Mesothelial cell of epicardium (in vitro differentiated cells): ENCODE measurements at regions not wholly inside any gene's neighbourhood (a gene's known extent, or its start where the extent isn't known, plus 50 kb on each side); places are given as distances from the start of the nearest gene placed in this dataset.
A peak's percentile ranks its signal among the peaks of the same experiment; 100 is the strongest.
"Not testable (repeated sequence)": the region's sequence is repeated elsewhere in the genome, so short reads cannot be mapped to it uniquely, and the experiment has no call there.

ENCODE experiments used
- DNase-seq, 2 experiments: peaks; one replicate each; pipeline ENCODE4 v3.0.0; 2021; ENCODE audit warnings: low spot score in 2 of 2; ENCODE audit not compliant: unreplicated experiment in 2 of 2
- H3K27ac Mint-ChIP-seq: 2 replicates; pipeline ENCODE4 v1.8.0; 2021; ENCODE audit warnings: mixed read lengths
- H3K27me3 Mint-ChIP-seq: 2 replicates; pipeline ENCODE4 v1.8.0; 2021; ENCODE audit warnings: low read depth, mixed read lengths
- H3K36me3 Mint-ChIP-seq: 2 replicates; pipeline ENCODE4 v1.8.0; 2021; ENCODE audit warnings: mixed read lengths
- H3K4me1 Mint-ChIP-seq: 2 replicates; pipeline ENCODE4 v1.8.0; 2021; ENCODE audit warnings: mixed read lengths
- H3K4me3 Mint-ChIP-seq: 2 replicates; pipeline ENCODE4 v1.8.0; 2021; ENCODE audit warnings: mild to moderate bottlenecking, moderate library complexity, mixed read lengths
- H3K9me3 Mint-ChIP-seq: 2 replicates; pipeline ENCODE4 v1.8.0; 2021; ENCODE audit warnings: mixed read lengths
- CTCF ChIP-seq: fragments of 200-600 bp; sonication (generic); IDR thresholded peaks from one replicate; pipeline ENCODE4 v1.5.0; 2021; ENCODE audit warnings: antibody characterized with exemption; ENCODE audit not compliant: unreplicated experiment

GRCh38 chr2:18959200-18959599, 369.8 kb upstream of the NT5C1B start:
- peaks cover 32% of the 10 kb centered on the region for H3K9me3 Mint-ChIP-seq
- H3K4me1 Mint-ChIP-seq: no peaks in the 10 kb centered on the region

DNA sequence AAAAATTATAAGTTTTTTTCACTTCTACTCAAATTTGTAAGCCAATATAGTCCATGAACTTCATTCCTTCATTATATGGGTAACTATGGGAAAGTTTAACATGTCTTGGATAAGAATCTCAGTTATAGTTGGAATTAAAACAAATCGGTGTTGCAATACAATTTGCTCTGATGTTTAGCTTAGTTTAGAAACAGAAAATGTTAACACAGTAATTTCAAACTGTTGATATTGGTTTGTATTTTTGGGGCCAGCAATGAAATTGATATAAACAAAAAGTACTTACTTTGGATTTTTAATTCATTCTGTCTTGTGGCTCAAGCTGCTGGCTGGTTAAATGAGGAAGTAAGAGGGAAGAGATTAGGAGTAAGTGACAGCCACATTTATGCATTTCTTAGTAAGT, 368.5 kb upstream of the NT5C1B start:
- DNase-seq: no peak
- no peaks in the 10 kb centered on the region for H3K27me3 Mint-ChIP-seq
- TF ChIP-seq CTCF: no peak
- no peak overlapping the region for H3K4me3 Mint-ChIP-seq
- H3K9me3 Mint-ChIP-seq: peaks cover 21% of the 10 kb centered on the region
- no peaks in the 10 kb centered on the region for H3K4me1 Mint-ChIP-seq
- H3K27ac Mint-ChIP-seq: no peak overlapping the region
- no peaks in the 10 kb centered on the region for H3K36me3 Mint-ChIP-seq

More at GRCh38 chr2:18959200-18959599, 369.8 kb upstream of the NT5C1B start:
- H3K36me3 Mint-ChIP-seq: peaks cover 1% of the 10 kb centered on the region
- TF ChIP-seq CTCF: no peak
- no peaks in the 10 kb centered on the region for H3K27me3 Mint-ChIP-seq
- no peak overlapping the region for H3K27ac Mint-ChIP-seq
- no peak overlapping the region for H3K4me3 Mint-ChIP-seq
- no peak for DNase-seq

DNA sequence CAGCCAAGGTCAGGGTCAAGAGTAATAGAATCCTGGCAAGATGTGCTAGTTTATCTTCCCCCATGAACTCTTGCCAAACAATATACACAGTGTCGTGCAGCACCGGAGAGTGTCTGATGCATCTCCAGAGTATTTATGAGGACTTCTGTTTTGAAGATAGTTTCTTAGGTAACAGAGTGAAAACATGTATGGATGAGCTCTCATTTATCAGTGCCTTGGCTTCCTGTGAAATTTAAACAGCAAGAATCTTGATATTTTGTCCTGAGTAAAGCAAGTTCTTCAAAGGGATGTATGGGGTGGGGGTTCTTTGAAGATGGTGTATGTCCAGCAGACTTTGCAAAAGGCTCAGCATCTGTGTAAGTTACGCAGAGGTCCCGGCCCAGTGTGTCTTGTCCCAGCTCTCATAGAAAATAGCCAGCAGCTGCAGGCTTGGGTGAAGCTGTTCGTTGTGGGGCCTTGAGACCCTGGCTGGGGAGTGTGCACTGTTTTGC, 361.0 kb upstream of the NT5C1B start:
- Mint-ChIP-seq H3K36me3 (no peaks in the 10 kb centered on the region), H3K27me3 (no peaks in the 10 kb centered on the region), H3K4me1 (peaks cover 15% of the 10 kb centered on the region), H3K4me3 (no peak overlapping the region), H3K9me3 (peaks cover 9% of the 10 kb centered on the region), H3K27ac (peak overlapping the region; percentile 36)
- no peak for TF ChIP-seq CTCF
- DNase-seq: no peak

GRCh38 chr2:18949871-18950270, 360.5 kb upstream of the NT5C1B start:
- Mint-ChIP-seq H3K4me3 (no peak overlapping the region), H3K36me3 (no peaks in the 10 kb centered on the region), H3K27me3 (no peaks in the 10 kb centered on the region), H3K4me1 (peaks cover 15% of the 10 kb centered on the region), H3K9me3 (peaks cover 4% of the 10 kb centered on the region), H3K27ac (peak overlapping the region; percentile 36)
- no peak for TF ChIP-seq CTCF
- no peak for DNase-seq

DNA sequence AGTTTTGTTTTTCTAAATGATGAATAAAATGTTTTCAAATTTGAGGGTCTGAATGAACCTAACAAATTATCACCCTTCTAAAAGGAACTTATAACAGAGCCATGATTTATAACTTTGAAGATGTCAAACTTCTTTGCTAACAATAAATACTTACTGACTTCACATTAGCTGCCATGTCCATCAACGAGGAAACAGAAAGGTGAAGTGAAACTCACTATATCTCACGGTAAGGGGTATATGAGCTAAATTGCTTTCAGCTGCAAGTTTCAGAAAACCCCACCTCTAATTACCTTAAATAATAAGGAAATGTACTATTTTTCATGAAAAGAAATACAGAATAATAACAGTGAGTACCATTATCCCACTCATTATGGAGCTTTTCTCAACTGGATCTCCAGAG, 350.8 kb upstream of the NT5C1B start:
- H3K27ac Mint-ChIP-seq: no peak overlapping the region
- no peak for DNase-seq
- no peaks in the 10 kb centered on the region for H3K9me3 Mint-ChIP-seq
- H3K27me3 Mint-ChIP-seq: no peaks in the 10 kb centered on the region
- no peaks in the 10 kb centered on the region for H3K36me3 Mint-ChIP-seq
- no peak overlapping the region for H3K4me3 Mint-ChIP-seq
- no peaks in the 10 kb centered on the region for H3K4me1 Mint-ChIP-seq
- TF ChIP-seq CTCF: no peak

DNA sequence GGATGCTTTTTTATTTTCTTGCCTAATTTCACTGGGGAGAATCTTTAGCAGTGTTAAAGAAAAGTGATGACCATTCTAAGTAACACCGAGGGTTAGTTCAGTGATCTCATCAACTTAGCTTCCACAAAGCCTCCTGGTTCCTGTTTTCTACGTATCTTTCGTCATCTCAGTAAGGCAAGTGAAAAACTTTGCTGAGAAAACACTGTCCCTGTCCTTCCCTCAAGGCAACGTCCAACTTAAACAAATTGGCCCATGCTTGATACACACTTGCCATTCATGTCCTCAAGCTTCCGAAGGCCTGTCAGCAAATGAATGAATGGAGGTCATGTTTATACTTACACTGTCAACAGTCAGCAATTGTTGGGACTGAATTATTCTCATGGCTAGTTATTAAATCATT, 350.4 kb upstream of the NT5C1B start:
- not testable (repeated sequence) for H3K27me3 Mint-ChIP-seq, H3K36me3 Mint-ChIP-seq, H3K9me3 Mint-ChIP-seq, H3K4me3 Mint-ChIP-seq, H3K4me1 Mint-ChIP-seq, H3K27ac Mint-ChIP-seq, DNase-seq
